H1 (cell line): ENCODE measurements at regions not wholly inside any gene's neighbourhood (a gene's known extent, or its start where the extent isn't known, plus 50 kb on each side); places are given as distances from the start of the nearest gene placed in this dataset.

ENCODE experiments used
- CTCF ChIA-PET: fragments of 300-600 bp; sonication (Branson Sonifier 250); formaldehyde crosslinking; loops from one replicate; lab custom pipeline; 2021; ENCODE audit not compliant: partially characterized antibody; lab: Charles Lee
- POLR2A ChIA-PET: fragments of 300-600 bp; sonication (Branson Sonifier 250); formaldehyde crosslinking; loops from one replicate; lab custom pipeline; 2021; ENCODE audit warnings: inconsistent platforms; ENCODE audit not compliant: partially characterized antibody; lab: Charles Lee
- DNase-seq, 2 experiments: peaks; one replicate each; pipeline versions ENCODE4 v3.0.0 to v3.0.0-alpha.2; 2010 to 2022; ENCODE audit warnings: low spot score in 2 of 2, low read depth in 1 of 2, mixed read lengths in 1 of 2
- FAIRE-seq: peaks from 2 replicates; lab custom pipeline; 2011; peaks lifted over from hg19 to GRCh38; lab: Jason Lieb, UNC
- H2AFZ ChIP-seq: 2 replicates; pipeline ENCODE4 v1.8.1; 2012; ENCODE audit warnings: low read length, inconsistent platforms
- H2AK5ac ChIP-seq: 2 replicates; pipeline ENCODE4 v1.6.1; 2013; ENCODE audit warnings: low read depth, low read length
- H2BK120ac ChIP-seq: replicated peaks from 2 replicates; pipeline ENCODE3; 2013; ENCODE audit warnings: low read depth, low read length, inconsistent platforms
- H2BK12ac ChIP-seq: 2 replicates; pipeline ENCODE4 v1.6.1; 2013; ENCODE audit warnings: low read depth, low read length
- H2BK15ac ChIP-seq: 2 replicates; pipeline ENCODE4 v1.6.1; 2013; ENCODE audit warnings: low read length
- H2BK20ac ChIP-seq: 2 replicates; pipeline ENCODE4 v1.6.1; 2013; ENCODE audit warnings: low read length
- H2BK5ac ChIP-seq: 2 replicates; pipeline ENCODE4 v1.6.1; 2013; ENCODE audit warnings: low read depth, low read length
- H3K14ac ChIP-seq: 2 replicates; pipeline ENCODE4 v1.6.1; 2013; ENCODE audit warnings: inconsistent platforms; ENCODE audit not compliant: insufficient read length
- H3K18ac ChIP-seq: 2 replicates; pipeline ENCODE4 v1.6.1; 2013; ENCODE audit warnings: low read length; ENCODE audit errors: extremely low read depth
- H3K23ac ChIP-seq: 2 replicates; pipeline ENCODE4 v1.6.1; 2013; ENCODE audit warnings: inconsistent platforms; ENCODE audit not compliant: insufficient read length
- H3K23me2 ChIP-seq: 2 replicates; pipeline ENCODE4 v1.6.1; 2013; ENCODE audit warnings: low read depth, low read length
- H3K27ac ChIP-seq: 2 replicates; pipeline ENCODE4 v1.6.1; 2011; ENCODE audit warnings: low read depth, low read length, inconsistent platforms
- H3K27me3 ChIP-seq, 4 experiments: replicated peaks in 1 of 4; 1 replicate in 1 of 4; 2 replicates in 3 of 4; pipeline versions ENCODE4 v1.6.1 to v1.8.1; 2011 to 2013; ENCODE audit warnings: low read length in 3 of 4, mild to moderate bottlenecking in 3 of 4, inconsistent platforms in 2 of 4, mixed read lengths in 2 of 4, moderate library complexity in 1 of 4; ENCODE audit not compliant: control insufficient read depth in 3 of 4, insufficient read depth in 3 of 4; ENCODE audit errors: extremely low read depth in 1 of 4
- H3K36me3 ChIP-seq, 4 experiments: 2 replicates each; pipeline versions ENCODE4 v1.6.1 to v1.8.1; 2011 to 2013; ENCODE audit warnings: mild to moderate bottlenecking in 4 of 4, low read length in 3 of 4, moderate library complexity in 2 of 4, control low read depth in 1 of 4, inconsistent platforms in 1 of 4; ENCODE audit not compliant: insufficient read depth in 4 of 4, control insufficient read depth in 2 of 4
- H3K4ac ChIP-seq: replicated peaks from 2 replicates; pipeline ENCODE3; 2013; ENCODE audit warnings: low read length, low read depth, mixed read lengths, inconsistent platforms; ENCODE audit not compliant: insufficient read length
- H3K4me1 ChIP-seq, 4 experiments: replicated peaks in 1 of 4; 1 replicate in 1 of 4; 2 replicates in 3 of 4; pipeline versions ENCODE4 v1.6.1 to v1.8.1; 2011 to 2013; ENCODE audit warnings: low read length in 3 of 4, inconsistent platforms in 2 of 4, mixed read lengths in 1 of 4; ENCODE audit not compliant: insufficient read depth in 4 of 4, control insufficient read depth in 3 of 4
- H3K4me2 ChIP-seq, 2 experiments: 2 replicates each; pipeline versions ENCODE4 v1.6.1 to v1.8.1; 2011 to 2013; ENCODE audit warnings: low read depth in 2 of 2, low read length in 2 of 2, control low read depth in 1 of 2, inconsistent platforms in 1 of 2, mild to moderate bottlenecking in 1 of 2; ENCODE audit not compliant: insufficient read depth in 1 of 2
- H3K4me3 ChIP-seq, 4 experiments: fragments of 200-600, 300-600 bp in 1 of 4; sonication (generic), shearing (Covaris generic), sonication (Bioruptor Twin) in 1 of 4; 2 replicates each; pipeline versions ENCODE4 v1.5.1 to v1.8.1; 2011 to 2016; ENCODE audit warnings: low read length in 4 of 4, low read depth in 3 of 4, control low read depth in 2 of 4, inconsistent platforms in 2 of 4, mild to moderate bottlenecking in 2 of 4, mixed read lengths in 1 of 4, moderate library complexity in 1 of 4; ENCODE audit not compliant: insufficient read depth in 2 of 4; ENCODE audit errors: extremely low read depth in 1 of 4
- H3K56ac ChIP-seq: replicated peaks from 2 replicates; pipeline ENCODE3; 2013; ENCODE audit warnings: low read depth, mild to moderate bottlenecking, mixed read lengths, low read length, inconsistent platforms; ENCODE audit not compliant: insufficient read length
- H3K79me1 ChIP-seq: 2 replicates; pipeline ENCODE4 v1.6.1; 2013; ENCODE audit warnings: low read depth, low read length, control low read depth
- H3K79me2 ChIP-seq, 2 experiments: 2 replicates each; pipeline versions ENCODE4 v1.6.1 to v1.8.1; 2012 to 2013; ENCODE audit warnings: low read length in 2 of 2, mild to moderate bottlenecking in 2 of 2, inconsistent platforms in 1 of 2; ENCODE audit not compliant: insufficient read depth in 2 of 2, control insufficient read depth in 1 of 2
- H3K9ac ChIP-seq, 4 experiments: replicated peaks in 1 of 4; 1 replicate in 1 of 4; 2 replicates in 3 of 4; pipeline versions ENCODE4 v1.6.1 to v1.8.1; 2011 to 2013; ENCODE audit warnings: low read depth in 3 of 4, low read length in 3 of 4, control low read depth in 2 of 4, mild to moderate bottlenecking in 2 of 4, moderate library complexity in 2 of 4, inconsistent platforms in 1 of 4; ENCODE audit errors: extremely low read depth in 1 of 4
- H3K9me3 ChIP-seq, 2 experiments: 2 replicates each; pipeline versions ENCODE4 v1.6.1 to v1.8.1; 2012 to 2013; ENCODE audit warnings: mild to moderate bottlenecking in 2 of 2, moderate library complexity in 2 of 2, control low read depth in 1 of 2, inconsistent platforms in 1 of 2, low read depth in 1 of 2, low read length in 1 of 2, mixed read lengths in 1 of 2; ENCODE audit not compliant: insufficient read depth in 2 of 2
- H4K20me1 ChIP-seq, 2 experiments: replicated peaks in 1 of 2; 2 replicates each; pipeline versions ENCODE3 to v1.8.1; 2011 to 2013; ENCODE audit warnings: inconsistent platforms in 2 of 2, low read length in 2 of 2, mild to moderate bottlenecking in 1 of 2; ENCODE audit not compliant: insufficient read depth in 2 of 2, control insufficient read depth in 1 of 2
- H4K5ac ChIP-seq: 2 replicates; pipeline ENCODE4 v1.6.1; 2013; ENCODE audit warnings: low read length, low read depth, mixed read lengths, inconsistent platforms; ENCODE audit not compliant: insufficient read length
- H4K8ac ChIP-seq: 2 replicates; pipeline ENCODE4 v1.8.0; 2013; ENCODE audit warnings: mild to moderate bottlenecking, moderate library complexity, low read length, inconsistent platforms; ENCODE audit not compliant: insufficient read depth; ENCODE audit errors: extremely low read depth
- H4K91ac ChIP-seq: replicated peaks from 2 replicates; pipeline ENCODE3; 2013; ENCODE audit warnings: low read length, mixed read lengths, inconsistent platforms; ENCODE audit not compliant: insufficient read length
- ASH2L ChIP-seq: fragments of 200-600, 300-600 bp; sonication (generic); IDR thresholded peaks from one replicate; pipeline ENCODE4 v1.7.1; 2017; ENCODE audit warnings: low read length
- BCL11A ChIP-seq, 2 experiments: IDR thresholded peaks; one replicate each; pipeline ENCODE4 v1.6.1; 2011; ENCODE audit warnings: low read depth in 2 of 2, low read length in 2 of 2, mild to moderate bottlenecking in 2 of 2
- CTBP2 ChIP-seq: IDR thresholded peaks from 2 replicates; pipeline ENCODE4 v1.7.0; 2011; ENCODE audit warnings: borderline replicate concordance, mild to moderate bottlenecking, moderate library complexity, mixed read lengths, low read length; ENCODE audit not compliant: insufficient read depth, insufficient read length
- E2F6 ChIP-seq: IDR thresholded peaks from 2 replicates; pipeline ENCODE4 v1.6.1; 2012; ENCODE audit warnings: inconsistent platforms
- EZH2 ChIP-seq: fragments of 200-600 bp; sonication (generic); IDR thresholded peaks from 2 replicates; pipeline ENCODE4 v1.7.1; 2012; ENCODE audit warnings: low read depth, mild to moderate bottlenecking, moderate library complexity, low read length, inconsistent platforms; ENCODE audit not compliant: severe bottlenecking
- HDAC2 ChIP-seq, 2 experiments: fragments of 300-600 bp in 1 of 2; sonication (generic) in 1 of 2; IDR thresholded peaks; 2 replicates each; pipeline ENCODE4 v1.6.1; 2011 to 2012; ENCODE audit warnings: low read depth in 2 of 2, low read length in 2 of 2, mild to moderate bottlenecking in 2 of 2, moderate library complexity in 2 of 2, borderline replicate concordance in 1 of 2, inconsistent platforms in 1 of 2
- HDAC6 ChIP-seq: IDR thresholded peaks from one replicate; pipeline ENCODE4 v1.7.1; 2012; ENCODE audit warnings: low read depth, mild to moderate bottlenecking, inconsistent platforms, low read length, moderate library complexity
- KDM1A ChIP-seq: fragments of 200-600, 300-600 bp; sonication (generic); IDR thresholded peaks from 2 replicates; pipeline ENCODE4 v1.7.1; 2016; ENCODE audit warnings: mild to moderate bottlenecking, low read length, borderline replicate concordance
- PHF8 ChIP-seq: fragments of 200-600 bp; sonication (generic); conservative IDR thresholded peaks from 2 replicates; pipeline ENCODE4 v1.7.1; 2012; ENCODE audit warnings: low read depth, mild to moderate bottlenecking, inconsistent platforms, low read length, moderate library complexity
- RFX5 ChIP-seq: IDR thresholded peaks from 2 replicates; pipeline ENCODE4 v1.6.1; 2011; ENCODE audit warnings: low read depth, low read length, improper control_type of control experiment, borderline replicate concordance
- RNF2 ChIP-seq: fragments of 200-900, 300-1000 bp; sonication (generic); IDR thresholded peaks from 2 replicates; pipeline ENCODE4 v1.7.1; 2016; ENCODE audit warnings: borderline replicate concordance, low read depth, mild to moderate bottlenecking, antibody characterized with exemption, low read length; ENCODE audit not compliant: poor library complexity, severe bottlenecking; ENCODE audit errors: missing control alignments
- SP1 ChIP-seq: IDR thresholded peaks from 2 replicates; pipeline ENCODE4 v1.6.1; 2011; ENCODE audit warnings: low read depth, low read length
- WGBS, 2 experiments: shearing (Covaris generic) in 1 of 2; methylation state at CpG; one replicate each; pipeline versions ENCODE4 v1.1.6 to v1.1.7; 2013 to 2015; ENCODE audit warnings: low lambda C conversion rate in 2 of 2, mixed read lengths in 2 of 2, inconsistent platforms in 1 of 2, low coverage in 1 of 2, missing lambda C conversion rate in 1 of 2; ENCODE audit not compliant: insufficient replicate concordance in 2 of 2, insufficient coverage in 1 of 2, insufficient read length in 1 of 2; ENCODE audit errors: extremely low coverage in 1 of 2, missing lambda C conversion rate in 1 of 2; 5-methylcytosine and 5-hydroxymethylcytosine counted together

DNA sequence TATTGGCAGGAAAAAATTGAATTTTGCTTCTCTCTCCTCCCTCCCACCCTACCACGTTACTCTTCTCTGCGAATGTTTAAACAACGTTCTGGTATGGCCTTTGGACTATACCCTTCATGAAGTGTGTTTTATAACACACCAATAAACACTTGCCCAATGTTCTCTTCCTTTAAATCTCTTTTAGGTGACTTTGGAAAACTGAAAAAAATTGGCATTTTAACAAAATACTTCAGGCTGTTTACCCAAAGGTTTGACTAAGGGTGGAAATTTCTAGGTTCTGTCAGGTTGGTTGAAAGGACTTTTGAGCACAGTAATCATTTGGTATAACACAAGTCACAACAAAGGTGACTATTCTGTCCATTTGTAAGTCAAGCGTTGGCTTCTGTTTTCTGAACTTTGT, 446.8 kb downstream of the AEBP2 start:
- no peak overlapping the region for H2BK120ac ChIP-seq
- no peak overlapping the region for H3K56ac ChIP-seq
- H2AK5ac ChIP-seq, result no peak overlapping the region
- ChIA-PET CTCF (no interaction called here), POLR2A (no interaction called here)
- H3K4me2 ChIP-seq, result no peak overlapping the region
- no peak overlapping the region for H3K4me3 ChIP-seq
- H3K14ac ChIP-seq, result no peak overlapping the region
- H3K27ac ChIP-seq, result no peak overlapping the region
- H3K27me3 ChIP-seq, result no peaks in the 10 kb centered on the region
- H4K20me1 ChIP-seq, result no peaks in the 10 kb centered on the region
- H2BK15ac ChIP-seq, result no peak overlapping the region
- no peak overlapping the region for H3K9ac ChIP-seq
- H4K91ac ChIP-seq, result no peak overlapping the region
- H4K8ac ChIP-seq, result no peak overlapping the region
- H3K4ac ChIP-seq, result no peak overlapping the region
- no peaks in the 10 kb centered on the region for H3K79me2 ChIP-seq
- H2BK12ac ChIP-seq, result no peak overlapping the region
- no peaks in the 10 kb centered on the region for H3K9me3 ChIP-seq
- no peak overlapping the region for H2AFZ ChIP-seq
- no peak overlapping the region for H4K5ac ChIP-seq
- no peaks in the 10 kb centered on the region for H3K23me2 ChIP-seq
- H3K79me1 ChIP-seq, result no peaks in the 10 kb centered on the region
- DNase-seq (no peak), FAIRE-seq (no peak)
- H3K4me1 ChIP-seq, result no peaks in the 10 kb centered on the region
- no peak overlapping the region for H3K18ac ChIP-seq
- H2BK5ac ChIP-seq, result no peak overlapping the region
- WGBS, 2 experiments, result 95% methylated on average over 4 of the region's 4 CpGs; no CpG with 5 or more reads in 1 of the 2 experiments
- no peak overlapping the region for H3K23ac ChIP-seq
- H3K36me3 ChIP-seq, result no peaks in the 10 kb centered on the region
- no peak overlapping the region for H2BK20ac ChIP-seq
- TF ChIP-seq EZH2 (no peak), RFX5 (no peak), CTBP2 (no peak), BCL11A (IDR thresholded peaks at IDR 0.05; ENCODE audit: low read depth in 2 of 2, low read length in 2 of 2) (no peak), SP1 (no peak), KDM1A (no peak), E2F6 (no peak), HDAC6 (no peak), RNF2 (no peak), HDAC2 (IDR thresholded peaks at IDR 0.05; ENCODE audit: borderline replicate concordance in 1 of 2, low read depth in 2 of 2, low read length in 2 of 2) (no peak), PHF8 (no peak), ASH2L (no peak)
